ENCODE measurements at regions not wholly inside any gene's neighbourhood (a gene's known extent, or its start where the extent isn't known, plus 50 kb on each side); places are given as distances from the start of the nearest gene placed in this dataset.
"Not testable (repeated sequence)": the region's sequence is repeated elsewhere in the genome, so short reads cannot be mapped to it uniquely, and the experiment has no call there.

DNA sequence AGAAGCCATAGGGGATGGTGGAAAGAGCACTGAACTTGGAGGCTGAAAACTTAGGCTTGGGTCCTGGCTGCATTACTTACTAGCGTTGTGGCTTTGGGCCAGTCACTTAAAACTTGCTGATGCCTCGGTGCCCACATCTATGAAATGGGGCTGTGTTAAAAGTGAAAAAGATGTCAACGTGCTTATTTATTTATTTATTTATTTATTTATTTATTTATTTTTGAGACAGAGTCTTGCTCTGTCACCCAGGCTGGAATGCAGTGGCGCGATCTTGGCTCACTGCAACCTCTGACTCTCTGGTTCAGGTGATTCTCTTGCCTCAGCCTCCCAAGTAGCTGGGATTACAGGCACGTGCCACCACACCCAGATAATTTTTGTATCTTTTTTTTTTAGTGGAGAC, 94.3 kb downstream of the MRM1 start:
- DNase-seq (ENCODE audit: low read depth in 2 of 2), result not testable (repeated sequence)

- no peak for DNase-seq (ENCODE audit: low read depth in 2 of 2)
Observed at GRCh38 chr17:36696805-36697204, 95.4 kb downstream of the MRM1 start.

DNA sequence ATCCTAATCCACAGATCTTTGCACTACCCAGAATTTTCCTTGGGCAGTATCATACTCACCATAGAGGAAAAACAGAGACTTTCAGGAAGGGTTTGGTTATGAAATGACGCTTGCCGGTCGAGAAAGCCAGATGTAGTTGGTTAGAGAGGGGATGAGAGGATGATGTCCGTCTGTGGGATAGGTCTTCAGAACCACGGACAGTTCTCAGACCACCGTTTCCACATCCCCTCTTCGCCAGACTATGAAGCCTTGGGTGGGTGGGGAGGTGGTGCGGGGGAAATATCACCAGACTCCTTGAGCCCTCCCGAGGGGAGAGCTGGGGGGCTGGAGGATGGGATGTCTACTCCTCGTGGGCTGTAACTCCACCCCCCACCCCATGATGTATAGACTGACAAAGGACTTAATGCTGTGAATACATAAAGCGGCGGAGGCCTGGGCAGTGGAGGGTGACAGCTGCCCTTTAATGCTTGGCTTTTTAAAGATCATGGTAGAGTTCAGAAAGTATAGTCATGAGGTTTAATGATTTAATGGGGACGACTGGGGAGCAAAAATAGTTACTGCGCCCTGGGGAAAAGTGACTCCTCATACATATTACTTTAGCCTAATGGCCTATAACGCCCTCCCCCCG, 96.6 kb downstream of the MRM1 start:
- no peak for DNase-seq (ENCODE audit: low read depth in 2 of 2)

DNA sequence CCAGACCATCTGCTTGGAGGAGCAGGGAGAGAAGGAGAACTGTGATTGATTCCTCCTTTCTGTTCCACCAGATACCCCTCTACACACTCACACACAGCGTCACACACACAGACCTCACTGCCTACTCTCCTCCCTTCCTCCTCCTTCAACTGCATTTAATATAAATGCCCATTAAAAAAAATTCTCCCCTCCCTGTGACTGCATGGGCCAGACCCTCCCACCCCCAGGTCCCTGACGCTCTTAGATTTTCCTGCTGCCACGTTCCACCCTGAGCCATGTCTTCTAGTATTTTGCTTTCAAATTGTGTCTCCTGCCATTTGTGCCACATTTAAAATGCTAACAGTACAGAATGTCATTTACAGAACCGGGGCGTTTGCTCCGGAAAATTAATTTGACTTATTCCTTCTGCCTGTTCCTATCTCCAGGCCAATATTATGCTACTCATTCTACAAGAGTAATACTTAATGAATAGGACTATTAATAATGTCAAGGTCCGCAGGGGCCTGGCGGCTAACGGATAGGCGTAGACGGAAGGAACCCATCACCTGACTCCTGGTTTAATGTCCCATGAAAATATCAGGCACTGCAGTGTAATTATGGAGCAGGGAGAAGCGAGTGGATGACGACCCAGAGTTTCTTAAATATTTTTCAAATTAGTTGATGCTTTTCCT, 100.2 kb downstream of the MRM1 start:
- no peak for DNase-seq (ENCODE audit: low read depth in 2 of 2)

- DNase-seq (ENCODE audit: low read depth in 2 of 2), result no peak
Observed at GRCh38 chr17:36702636-36703035, 101.3 kb downstream of the MRM1 start.

DNA sequence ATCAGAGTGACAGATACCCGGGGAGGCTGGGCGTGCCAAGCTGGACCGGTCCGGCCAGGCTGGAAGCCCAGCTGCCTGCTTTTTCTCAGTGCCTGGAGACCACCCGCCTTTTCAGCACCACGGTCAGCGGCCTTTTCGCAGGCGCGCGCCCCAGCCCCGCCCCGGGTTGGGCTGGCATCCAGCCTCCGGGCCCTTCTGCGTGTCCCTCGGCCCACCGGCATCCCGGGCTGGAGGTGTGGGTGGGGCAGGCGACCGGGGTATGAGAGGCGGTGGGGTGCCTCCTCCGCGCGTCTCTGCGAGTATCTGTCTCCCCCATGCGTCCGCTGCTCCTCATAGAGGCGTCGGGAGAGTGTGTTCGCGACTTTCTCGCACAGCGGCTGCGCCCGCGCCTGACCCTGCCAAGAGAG, 102.5 kb downstream of the MRM1 start:
- no peak for DNase-seq (ENCODE audit: low read depth in 2 of 2)

DNA sequence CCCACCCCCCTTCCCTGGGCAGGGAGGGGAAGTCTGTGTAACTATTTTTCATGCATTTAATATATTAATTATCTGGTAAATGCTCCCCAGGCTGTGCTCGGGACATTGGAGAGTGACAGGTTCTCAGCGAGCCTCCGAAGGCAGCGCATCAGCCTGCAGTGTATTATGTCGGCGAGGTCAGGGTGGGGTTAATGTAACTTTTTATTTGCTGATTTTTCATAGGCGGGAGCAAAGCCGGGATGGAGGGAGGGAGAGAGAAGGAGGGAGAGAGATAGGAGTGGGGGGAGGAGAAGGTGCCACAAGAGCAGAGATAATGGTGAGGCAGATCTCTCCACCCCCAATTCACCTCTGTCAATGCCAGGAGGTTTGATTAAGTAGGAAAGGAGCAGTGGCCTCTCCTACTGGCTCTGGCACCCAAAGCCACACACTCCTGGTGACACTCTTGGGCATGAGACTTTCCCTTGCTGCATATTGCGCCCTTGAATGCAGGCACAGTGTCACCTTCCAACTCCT, 104.0 kb downstream of the MRM1 start:
- DNase-seq (ENCODE audit: low read depth in 2 of 2), result no peak

DNA sequence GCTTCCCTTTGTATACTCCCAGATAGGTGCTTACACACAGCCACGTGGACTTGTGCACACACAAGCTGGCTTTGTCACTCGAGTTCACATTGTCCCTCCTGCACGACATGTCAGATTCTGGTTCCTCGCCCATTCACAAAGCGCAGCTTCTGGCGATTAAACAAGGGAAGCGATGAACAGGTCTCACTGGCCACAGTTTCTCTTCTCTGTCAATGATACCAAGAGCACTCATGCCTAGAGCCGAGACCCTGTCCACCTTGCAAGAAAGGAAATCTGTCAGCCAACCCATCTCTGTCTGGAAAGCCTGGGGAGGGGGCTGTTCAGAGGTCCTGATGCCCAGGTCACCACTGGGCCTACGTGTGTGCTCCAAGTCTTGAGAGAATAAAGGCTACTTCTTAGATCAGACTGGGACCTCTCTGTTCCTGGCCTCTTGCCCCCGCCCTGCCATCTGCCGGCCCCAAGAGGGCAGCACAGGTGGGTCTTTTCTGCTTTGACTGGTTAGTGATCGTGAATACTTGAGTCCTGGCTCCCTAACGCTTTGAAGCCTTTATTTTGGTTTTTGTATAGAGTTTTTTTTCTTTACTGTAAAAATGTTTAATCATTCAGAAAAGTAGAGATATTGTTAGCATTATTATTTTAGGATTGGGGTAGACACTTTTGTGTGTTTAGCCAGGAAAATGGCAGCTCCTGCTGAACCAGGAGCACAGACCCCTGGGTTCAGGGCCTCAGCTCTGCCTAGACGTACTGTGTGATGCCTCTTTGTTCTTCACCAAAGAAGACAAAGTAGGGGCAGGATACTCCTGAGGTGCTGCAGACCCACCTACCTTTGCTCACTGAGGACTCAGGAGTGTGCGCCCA, 104.7 kb downstream of the MRM1 start:
- peak in 1 of 2 donors; percentile 14 for DNase-seq (ENCODE audit: low read depth in 2 of 2)

DNA sequence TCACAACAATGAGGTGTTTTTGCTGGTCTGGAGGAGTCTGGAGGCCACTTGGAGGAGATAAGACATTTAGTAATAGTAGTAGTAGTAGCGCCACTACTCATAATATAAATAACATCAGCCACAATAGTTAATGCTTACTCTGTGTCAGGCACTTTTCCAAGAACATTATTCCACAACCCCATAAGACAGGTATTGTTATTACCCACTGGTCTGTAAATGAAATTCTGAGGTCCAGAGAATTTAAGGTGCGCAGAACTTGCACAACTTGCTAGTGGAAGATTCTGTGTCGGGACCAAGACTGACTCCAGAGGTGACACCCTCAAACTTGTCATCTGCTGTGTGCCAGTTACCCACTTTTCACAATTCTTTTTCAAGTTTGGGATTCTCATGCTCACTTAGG, 106.5 kb downstream of the MRM1 start:
- DNase-seq (ENCODE audit: low read depth in 2 of 2), result no peak

GRCh38 chr17:36714789-36715188, 113.4 kb downstream of the MRM1 start:
- DNase-seq (ENCODE audit: low read depth in 2 of 2), result no peak

- no peak for DNase-seq (ENCODE audit: low read depth in 2 of 2)
Observed at GRCh38 chr17:36715951-36716350, 114.6 kb downstream of the MRM1 start.

- DNase-seq (ENCODE audit: low read depth in 2 of 2), result no peak
Observed at GRCh38 chr17:36717088-36717487, 115.7 kb downstream of the MRM1 start.

- DNase-seq (ENCODE audit: low read depth in 2 of 2), result no peak
Observed at GRCh38 chr17:36720131-36720530, 118.7 kb downstream of the MRM1 start.

- DNase-seq (ENCODE audit: low read depth in 2 of 2), result no peak
Observed at GRCh38 chr17:36721560-36722120, 120.3 kb downstream of the MRM1 start.

GRCh38 chr17:36722121-36722902, 120.9 kb downstream of the MRM1 start:
- peak; percentile 45 to 53 for DNase-seq (ENCODE audit: low read depth in 2 of 2)

GRCh38 chr17:36722903-36723263, 121.5 kb downstream of the MRM1 start:
- DNase-seq (ENCODE audit: low read depth in 2 of 2), result no peak

GRCh38 chr17:36723459-36724025, 122.2 kb downstream of the MRM1 start:
- DNase-seq (ENCODE audit: low read depth in 2 of 2), result no peak

- no peak for DNase-seq (ENCODE audit: low read depth in 2 of 2)
Observed at GRCh38 chr17:36726199-36726598, 124.8 kb downstream of the MRM1 start.

DNA sequence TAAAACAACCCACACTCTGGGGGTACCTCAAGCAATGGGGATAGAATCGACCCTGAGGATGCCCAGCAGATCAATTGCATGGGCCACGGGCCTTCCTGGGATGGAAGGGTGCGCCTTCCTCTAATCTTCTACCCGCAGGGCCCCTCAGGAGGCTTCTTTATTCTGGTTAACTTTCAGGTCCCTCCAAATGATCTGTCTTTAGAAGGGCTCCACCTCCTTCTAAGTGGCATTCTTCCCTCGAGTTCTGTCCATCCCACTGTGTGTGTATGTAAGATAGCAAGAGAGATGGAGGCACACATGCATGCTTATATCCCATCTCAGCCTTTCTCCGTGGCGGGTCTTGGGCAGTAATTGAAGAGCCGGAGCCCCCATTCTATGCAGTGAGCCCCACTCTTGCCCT, 125.7 kb downstream of the MRM1 start:
- no peak for DNase-seq (ENCODE audit: low read depth in 2 of 2)

- DNase-seq (ENCODE audit: low read depth in 2 of 2), result no peak
Observed at GRCh38 chr17:36727577-36727976, 126.2 kb downstream of the MRM1 start.
